HG02943 (cell line): ENCODE measurements at regions not wholly inside any gene's neighbourhood (a gene's known extent, or its start where the extent isn't known, plus 50 kb on each side); places are given as distances from the start of the nearest gene placed in this dataset.

ENCODE experiments used
- ATAC-seq: cut with Tn5 transposase; IDR thresholded peaks from one replicate; pipeline ENCODE4 v1.9.1; 2021; ENCODE audit warnings: mild to moderate bottlenecking, low read depth, moderate library complexity; ENCODE audit not compliant: unreplicated experiment

DNA sequence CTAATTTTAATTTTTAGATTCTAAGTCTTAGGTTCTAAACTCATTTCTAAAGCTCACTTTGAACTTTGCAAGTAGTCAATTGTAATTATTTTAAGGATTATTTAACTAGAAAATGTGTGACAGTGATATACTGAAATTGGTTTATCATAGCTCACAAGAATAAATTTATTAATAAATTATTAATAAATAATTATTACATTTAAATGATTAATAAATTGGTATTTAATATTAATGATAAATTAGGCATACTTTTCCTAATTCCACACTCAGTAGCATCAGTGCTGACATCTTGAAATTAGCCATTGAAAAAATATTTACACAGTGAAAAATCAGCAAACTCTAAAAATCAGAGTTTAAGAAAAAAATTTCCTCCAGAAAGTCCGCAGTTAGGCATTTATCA, 433.7 kb downstream of the FIGN start:
- ATAC-seq: no peak

DNA sequence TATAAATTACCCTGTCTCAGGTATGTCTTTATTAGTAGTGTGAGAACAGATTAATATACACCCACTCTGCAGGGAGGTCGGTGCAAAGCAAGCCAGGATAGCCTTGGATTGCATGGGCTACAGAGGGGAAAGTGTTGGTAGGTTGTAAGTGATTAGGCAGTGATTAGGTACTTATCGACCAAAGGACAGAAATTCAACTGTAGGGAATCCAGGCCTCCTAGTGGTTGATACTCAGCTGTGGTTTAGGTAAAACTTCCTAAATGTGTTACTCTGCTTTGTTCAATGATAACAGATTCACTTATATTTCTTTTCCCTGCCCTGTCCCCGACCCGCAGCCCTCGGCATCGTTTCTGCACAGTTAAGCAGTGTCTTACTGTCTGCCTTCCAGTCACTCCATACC, 444.0 kb downstream of the FIGN start:
- no peak for ATAC-seq

DNA sequence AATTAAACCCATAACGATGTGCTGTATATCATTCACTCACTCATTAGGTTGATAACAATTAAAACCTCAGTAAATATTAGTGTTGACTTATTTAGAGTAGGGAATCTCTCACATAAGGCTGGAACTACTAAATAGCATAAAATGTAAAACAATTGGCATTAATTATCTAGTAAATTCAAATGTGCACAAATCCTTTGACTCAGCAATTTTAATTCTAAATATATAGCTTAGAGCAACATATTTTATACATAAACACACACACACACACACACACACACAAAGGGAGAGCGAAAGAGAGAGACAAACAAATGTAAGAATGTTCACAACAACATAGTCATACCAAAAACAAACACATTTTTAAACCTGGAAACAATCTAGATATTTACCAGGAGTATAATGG, 443.1 kb upstream of the KCNH7 start:
- ATAC-seq: no peak

DNA sequence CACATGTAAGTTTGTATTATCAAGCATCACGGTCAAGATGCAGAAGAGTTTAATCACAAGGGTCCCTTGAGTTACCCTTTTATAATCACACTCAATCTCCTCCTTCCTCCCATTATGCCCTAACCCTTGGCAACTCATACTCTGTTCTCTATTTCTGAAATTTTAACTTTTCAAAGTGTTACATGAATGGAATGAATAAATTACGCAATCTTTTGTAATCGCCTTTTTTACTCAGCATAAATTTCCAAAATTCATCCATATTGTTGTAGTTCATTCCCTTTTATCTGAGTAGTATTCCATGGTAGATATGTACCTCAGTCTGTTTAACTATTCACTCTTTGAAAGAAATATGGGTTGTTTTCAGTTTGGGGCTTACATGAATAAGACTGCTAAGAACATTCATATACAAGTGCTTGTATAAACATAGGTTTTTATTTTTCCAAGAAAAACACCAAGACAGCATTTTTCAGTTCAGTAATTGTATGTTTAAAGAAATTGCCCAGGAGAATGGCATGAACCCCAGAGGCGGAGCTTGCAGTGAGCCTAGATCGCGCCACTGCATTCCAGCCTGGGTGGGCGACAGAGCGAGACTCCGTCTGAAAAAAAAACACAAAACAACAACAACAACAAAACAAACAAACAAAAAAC, 430.9 kb upstream of the KCNH7 start:
- ATAC-seq: no peak

DNA sequence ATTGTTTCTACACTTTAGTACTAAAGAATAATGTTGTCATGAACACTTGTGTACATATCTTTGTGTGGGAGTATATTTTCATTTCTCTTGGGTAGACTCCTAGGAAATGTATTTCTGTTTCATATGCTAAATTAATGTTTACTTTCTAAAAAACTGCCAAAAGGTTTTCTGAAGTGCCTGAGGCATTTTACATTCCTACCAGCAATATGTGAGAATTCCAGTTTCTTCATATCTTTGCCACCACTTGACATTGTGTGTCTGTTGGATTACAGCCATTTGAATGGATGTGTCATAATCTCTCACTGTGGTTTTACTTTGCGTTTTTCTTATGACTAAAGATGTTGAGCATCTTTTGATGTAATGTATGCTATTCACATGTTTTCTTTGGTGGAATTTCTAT, 428.2 kb upstream of the KCNH7 start:
- ATAC-seq: no peak

DNA sequence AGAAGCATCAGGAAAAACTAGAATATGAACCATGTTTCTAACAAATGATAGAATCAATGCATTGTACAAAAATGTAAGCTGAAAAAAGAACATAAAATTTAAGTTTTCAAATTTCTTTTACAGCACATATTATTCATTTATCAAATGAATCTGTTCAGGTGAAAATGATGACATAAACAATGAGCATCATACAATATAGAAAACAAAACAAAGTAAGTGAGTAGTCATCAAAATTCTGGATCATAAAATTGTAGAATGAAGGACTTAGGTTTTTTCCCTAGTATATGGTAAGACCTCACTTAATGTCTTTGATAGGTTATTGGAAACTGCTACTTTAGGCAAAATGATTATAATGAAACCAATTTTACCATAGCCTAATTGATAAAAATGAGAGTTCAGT, 427.0 kb upstream of the KCNH7 start:
- no peak for ATAC-seq

DNA sequence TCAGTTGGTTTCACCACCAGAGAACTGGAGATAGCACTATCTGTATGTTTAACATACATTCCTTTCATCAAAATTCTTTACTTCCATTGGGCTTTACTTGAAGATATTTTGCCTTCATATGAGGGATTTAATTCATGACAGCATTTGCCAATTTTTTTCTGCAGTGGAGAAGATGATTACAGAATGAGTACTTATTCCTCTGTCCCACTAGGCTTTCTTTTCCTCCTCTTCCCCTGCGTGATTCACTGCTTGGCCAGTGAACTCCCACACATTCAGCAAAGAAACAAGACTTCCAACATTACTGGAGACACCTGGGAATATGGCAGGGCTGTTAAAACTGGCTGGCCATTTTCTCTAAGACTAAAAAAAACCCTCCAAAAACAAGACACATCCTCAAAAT, 425.8 kb upstream of the KCNH7 start:
- ATAC-seq: no peak

DNA sequence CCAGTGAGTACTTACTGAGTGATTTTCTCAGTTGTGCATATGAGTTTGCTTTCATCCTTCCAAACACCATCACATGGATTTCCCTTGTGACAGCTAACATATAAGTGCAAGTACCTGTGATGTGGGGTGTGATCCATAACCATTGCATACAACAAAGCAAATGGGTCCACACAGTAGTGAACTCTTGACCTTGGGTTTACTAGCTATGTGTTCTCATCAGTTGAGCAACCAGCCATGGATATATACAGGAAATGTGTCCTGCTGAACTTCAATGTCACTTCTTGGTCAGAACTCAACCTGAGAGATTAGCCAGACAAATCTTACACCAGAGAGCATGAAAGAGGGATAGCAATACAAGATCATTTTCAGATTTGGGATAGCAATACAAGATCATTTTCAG, 420.9 kb upstream of the KCNH7 start:
- ATAC-seq: no peak

DNA sequence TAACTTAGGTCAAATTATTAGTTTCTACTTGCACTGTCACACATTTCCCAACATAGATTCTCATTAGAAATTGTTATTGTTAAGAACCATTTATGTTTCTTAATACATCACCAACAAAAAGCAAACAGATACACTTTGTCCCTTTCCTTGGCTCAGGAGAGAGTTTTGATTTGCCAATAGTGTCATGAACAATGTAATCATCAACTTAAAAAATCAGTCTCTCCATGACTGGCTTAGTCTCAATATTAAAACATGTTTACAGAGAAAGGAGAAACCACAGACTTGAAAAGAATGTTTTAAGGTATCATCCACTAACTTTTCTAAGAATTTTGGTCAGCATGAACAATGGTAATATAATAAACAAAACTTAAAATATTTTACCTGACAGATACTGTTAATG, 416.5 kb upstream of the KCNH7 start:
- no peak for ATAC-seq

DNA sequence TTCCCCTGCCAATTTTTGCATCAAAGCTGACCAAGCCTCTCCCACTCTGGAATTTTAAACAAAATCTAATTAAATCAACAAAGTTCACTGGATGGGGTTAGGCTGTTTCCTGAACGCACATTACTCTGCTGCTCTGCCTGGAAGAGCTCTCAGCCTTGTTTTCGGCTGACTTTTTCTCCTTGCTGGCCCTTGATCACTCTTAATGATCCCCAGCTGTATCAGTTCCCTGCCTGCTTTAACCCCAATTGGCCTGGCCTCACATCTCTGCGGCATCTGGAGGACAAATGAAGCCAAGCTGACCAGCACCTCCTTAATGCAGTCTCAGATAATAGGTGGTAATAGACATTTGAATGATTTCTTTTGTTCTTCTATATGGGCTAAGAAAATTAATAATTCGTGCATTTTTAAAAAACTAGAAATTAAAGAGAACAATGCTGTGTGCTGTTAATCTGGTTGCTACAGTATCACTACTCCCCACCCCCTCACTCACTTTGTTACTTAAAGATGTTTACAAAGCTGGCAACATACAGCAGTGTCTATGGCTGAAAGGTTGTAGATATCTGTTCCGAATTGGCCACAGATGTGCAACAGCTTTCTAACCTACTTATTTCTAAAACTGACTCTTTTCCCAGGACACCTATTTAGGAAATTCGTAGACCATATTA, 415.2 kb upstream of the KCNH7 start:
- ATAC-seq: no peak

DNA sequence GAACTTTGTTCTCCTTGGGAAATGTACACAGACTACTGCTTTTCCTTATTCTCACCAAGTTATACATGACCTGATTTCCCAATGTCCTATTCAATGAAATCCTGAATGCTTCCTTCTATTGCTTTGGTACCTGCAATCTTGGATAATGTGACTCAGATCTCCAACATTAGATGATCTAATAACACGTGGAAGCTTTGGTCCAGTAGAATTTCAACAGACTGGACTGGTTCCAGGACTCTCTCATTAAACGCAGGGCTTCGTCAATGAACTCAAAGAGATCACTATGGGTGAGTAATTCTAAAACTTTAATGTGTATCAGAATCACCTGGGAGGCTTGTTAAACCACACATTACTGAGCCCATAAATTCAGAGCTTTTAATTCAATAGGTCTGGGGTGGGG, 413.6 kb upstream of the KCNH7 start:
- ATAC-seq: no peak

DNA sequence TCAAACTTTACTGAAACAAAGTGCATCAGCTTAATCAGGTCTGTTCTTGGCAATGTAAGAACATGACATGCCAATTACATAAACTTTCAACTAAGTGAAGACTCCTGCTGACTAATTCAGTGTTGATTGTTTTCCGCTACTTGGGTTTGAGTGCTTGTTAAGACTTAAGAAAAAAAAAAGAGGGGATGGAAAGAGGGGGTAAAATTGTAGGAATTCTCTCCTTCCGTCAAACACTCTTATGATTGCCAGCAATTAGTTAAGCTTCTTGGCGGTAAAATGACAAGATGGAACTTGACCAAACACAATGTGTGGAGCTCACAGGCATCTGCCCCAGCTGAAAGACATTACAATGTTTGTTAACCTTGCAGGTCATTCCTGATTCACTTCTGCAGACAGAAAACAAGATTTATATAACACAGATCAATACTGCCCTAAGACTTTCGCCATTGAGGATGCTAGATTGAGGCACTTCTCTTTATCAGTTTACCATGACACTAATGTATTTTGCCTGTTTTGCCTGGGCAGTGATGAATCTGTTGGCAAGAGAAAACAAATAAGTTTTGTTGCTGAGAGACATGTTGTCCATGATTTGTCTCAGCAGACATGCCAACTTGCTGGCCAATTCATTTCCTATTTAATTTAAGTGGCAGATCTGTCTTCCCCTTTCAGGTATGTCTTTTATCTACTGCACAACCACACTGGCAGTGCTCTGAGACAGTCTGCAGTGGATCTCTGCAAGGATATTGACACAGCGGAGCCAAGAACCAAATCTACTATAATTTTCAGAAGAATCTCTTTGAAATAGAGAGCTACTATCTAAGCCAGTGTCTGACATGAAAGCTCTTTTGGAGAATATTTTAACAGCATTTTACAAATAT, 410.0 kb upstream of the KCNH7 start:
- ATAC-seq: no peak

DNA sequence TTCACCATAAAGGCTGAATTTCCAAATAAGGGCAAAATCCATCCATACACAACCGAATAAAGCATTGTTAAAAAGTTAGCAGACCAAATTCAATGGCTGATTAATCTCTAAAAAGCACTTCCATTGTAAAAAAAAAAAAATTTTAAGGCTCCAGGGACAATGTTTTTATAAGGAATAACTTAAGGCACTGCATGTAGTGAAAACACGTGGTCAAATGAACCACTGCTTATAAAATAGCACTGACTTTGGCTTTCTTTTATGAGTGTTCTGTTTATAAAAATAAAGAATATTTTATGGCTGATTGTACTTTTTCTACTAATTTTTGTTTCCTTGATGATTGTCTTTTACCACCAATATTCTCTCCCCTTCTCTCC, 409.3 kb upstream of the KCNH7 start:
- no peak for ATAC-seq

DNA sequence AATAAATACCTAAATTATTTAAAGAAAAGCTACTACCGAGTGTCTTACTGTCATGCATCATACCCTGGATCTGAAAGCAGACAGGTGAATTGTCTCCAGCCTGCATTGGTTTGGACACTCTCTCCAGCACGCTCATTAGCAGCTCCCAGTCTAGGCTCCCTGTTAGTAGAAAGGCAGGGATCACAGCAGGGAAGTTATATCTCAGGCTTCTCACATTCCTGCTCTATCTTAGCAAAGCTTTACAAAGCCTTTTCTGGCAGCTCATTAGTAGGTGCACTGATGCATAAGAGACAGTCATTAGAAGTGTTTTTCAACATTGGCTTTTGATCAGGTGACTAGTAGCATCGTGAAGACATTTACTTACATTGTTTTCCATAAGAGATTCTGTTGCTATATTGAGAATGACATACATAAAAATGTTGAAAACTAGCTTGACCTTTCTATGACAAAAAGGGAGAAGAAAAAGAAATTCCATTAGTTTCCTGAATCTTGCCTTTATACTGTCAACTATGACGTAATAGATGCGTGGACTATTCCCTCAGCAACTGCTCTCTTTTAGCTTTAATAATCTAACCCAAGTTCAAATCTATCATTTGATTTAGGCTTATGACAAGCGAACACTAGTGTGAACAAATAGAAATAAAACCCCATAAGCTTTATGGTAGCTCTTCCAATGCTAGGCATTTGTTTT, 408.7 kb upstream of the KCNH7 start:
- ATAC-seq: no peak

DNA sequence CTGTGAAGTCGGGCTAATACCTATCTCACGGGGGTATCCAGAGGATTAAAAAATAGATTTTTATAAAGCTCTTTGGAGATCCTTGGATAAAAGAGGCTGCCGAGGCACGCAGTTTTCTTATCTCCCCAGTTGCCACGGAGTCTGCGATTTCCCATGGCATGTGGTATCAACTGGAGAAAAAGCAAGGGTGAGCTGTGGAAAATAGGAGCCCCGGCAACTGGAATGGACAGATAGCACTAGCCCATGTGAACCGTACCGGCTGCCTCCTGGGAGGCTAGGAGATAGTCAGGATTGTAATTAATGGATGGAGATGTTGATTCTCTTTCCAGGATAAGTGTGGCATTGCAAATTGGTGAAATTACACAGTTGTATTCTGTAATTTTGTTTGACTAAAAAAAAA, 407.6 kb upstream of the KCNH7 start:
- ATAC-seq: no peak

DNA sequence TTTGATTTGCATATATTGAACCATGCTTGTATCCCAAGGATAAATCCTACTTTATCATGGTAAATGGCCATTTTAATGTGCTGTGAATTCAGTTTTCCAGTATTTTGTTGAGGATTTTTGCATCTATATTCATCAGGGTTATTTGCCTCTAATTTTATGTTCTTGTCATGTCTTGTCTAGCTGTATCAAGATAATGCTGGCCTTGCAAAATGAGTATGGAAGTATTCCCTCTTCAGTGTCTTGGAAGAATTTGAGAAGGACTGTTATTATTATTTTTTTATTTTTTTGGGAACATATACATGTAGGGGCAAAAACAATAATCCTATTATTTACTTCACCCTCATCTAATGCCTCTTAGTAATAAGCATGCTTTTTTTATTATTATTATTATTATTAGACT, 398.0 kb upstream of the KCNH7 start:
- no peak for ATAC-seq

DNA sequence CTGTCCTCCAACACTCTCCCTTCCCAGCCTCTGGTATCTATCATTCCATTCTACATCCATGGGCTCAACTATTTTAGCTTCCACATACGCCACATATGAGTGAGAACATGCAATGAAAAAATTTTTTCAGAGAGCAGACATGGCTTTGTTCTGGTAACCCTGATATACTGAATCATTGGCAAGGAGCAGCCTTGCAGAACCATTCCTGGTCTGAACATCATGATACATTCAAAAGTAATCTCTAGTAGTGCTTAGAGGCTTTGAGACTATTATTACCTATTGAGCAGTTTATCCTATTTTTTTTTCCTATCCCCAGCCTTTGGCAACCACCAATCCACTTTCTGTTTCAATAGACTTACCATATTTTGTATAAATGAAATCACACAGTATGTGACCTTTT, 393.1 kb upstream of the KCNH7 start:
- ATAC-seq: no peak

DNA sequence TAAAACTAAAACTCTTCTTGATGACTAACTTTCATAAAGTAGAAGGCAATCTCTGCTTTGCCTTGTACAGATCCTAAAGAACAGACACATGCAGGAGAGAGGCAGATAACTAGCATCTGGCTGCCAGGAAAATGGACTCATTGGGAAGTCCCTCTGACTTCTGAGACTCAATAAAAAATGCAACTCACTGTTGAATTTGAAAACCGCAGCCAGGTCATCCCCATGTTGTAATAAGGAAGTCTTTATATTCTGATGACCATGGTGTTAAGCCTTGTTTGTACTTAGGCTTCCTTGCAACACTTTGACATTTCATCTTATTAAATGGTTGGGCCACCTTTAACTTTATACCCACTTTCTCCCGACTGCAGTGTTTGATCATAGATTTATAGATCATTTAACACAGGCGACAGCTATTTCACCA, 375.1 kb upstream of the KCNH7 start:
- ATAC-seq: no peak

DNA sequence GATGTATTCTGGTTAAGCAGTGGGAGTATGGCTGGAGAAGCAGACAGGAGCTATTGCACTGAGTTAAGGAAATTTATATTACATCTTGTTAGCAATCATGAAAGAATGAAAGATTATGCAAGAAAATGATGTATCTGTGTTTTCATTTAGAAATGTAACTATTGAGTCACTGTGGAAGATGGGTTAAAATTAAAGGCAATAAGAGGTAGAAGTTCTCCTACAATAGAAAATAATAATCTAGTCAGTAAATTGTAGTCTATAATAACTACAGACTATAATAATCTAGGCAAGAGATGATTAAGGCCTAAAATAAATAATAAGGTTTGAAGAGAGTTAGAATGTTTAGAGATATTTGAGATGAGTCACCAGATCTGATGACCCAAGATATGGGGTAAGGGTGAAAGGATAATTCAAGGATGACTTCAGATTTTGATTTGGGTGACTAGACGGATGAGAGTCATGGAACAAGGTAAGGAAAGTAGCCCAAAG, 371.9 kb upstream of the KCNH7 start:
- no peak for ATAC-seq

DNA sequence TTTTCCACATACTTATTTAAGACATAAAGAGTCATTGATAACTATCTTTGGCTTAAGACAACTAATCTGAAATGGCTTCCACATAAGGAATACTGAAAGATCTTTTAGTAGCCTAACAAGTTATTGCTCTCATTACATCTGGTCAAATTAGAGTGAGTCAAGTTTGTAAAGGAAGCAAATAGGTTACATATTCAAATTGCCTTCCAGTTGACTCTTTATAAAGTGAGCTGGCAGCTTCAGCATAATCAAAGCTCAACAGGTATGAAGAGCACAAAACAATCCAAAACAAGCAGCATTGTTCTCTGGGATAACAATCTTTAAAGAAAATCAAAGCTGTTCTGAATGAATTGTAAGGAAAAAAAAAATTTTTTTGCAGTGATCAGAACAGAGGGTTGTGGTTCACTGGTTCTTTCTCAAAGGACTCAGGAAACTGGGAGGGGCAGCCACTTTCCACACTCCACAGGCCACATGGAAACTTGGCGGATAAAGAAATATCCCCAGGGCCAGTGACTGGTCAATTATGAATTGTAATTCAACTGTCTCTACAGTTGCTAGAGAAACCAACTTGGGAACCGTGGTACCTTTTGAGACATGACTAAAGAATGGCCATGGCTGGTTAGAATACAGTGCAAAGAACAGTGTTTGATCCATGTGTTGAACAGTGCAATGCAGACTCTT, 369.3 kb upstream of the KCNH7 start:
- no peak for ATAC-seq
